GM18517 (cell line): ENCODE measurements at regions not wholly inside any gene's neighbourhood (a gene's known extent, or its start where the extent isn't known, plus 50 kb on each side); places are given as distances from the start of the nearest gene placed in this dataset.
A peak's percentile ranks its signal among the peaks of the same experiment; 100 is the strongest.

Source experiments
- ATAC-seq: cut with Tn5 transposase; IDR thresholded peaks from one replicate; pipeline ENCODE4 v1.9.1; 2021; ENCODE audit warnings: mild to moderate bottlenecking, moderate library complexity; ENCODE audit not compliant: unreplicated experiment

DNA sequence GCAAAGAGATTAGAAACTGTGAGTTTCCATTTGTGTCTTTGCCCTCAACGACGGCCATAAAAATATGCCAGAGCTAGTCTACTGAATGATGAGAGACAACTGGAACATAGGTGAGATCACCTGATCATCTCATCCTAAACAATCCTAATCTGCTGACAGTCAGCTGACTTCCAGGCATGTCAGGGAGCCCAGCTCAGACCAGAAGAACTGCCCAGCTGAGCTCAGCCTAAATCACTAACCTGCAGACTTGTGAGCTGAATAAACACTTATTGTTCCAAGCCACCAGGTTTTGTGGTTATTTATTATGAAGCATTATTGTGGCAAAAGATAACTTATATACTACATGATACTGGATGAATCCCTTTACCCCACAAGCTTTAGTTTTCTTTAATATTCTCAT lies 118.9 kb upstream of the PLEKHG7 start:
- ATAC-seq = no peak

DNA sequence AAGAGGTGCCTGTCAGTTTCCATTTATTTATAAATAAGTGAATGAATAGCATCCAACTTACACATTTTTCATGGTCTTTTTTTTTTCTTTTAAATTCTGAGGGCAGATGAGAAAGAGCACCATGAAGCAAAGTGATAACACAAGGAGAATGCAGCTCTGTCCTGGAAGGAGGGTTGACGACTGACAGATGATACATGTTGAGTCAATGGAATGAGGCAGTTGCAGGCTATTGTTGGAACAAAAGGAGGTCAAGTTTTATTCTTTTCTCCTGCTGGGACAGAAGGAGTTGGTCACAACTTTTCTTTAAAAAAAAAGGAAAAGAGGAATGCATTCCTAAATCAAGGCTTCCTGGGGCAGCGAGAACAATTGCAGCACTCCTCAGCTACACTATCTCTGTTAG lies 119.9 kb upstream of the PLEKHG7 start:
- no peak for ATAC-seq

DNA sequence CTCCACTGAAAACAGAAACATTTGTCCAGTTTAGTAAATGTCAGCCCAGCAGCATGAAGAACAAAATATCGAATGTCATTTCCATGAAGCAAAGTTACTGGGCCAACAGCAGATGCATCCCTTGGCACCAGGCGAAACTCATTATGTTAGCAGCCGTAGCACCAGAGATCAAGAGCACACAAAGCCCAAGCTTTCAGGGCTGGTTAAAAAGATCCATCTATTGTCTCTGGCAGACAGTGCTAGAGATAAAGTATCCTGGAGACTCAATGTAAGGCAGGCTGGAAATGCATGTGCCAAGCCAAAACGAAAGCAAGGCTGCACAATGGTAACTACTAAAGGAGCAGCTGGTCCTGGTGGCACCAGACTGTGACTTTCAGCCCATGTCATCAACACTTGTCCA lies 120.3 kb upstream of the PLEKHG7 start:
- no peak for ATAC-seq

DNA sequence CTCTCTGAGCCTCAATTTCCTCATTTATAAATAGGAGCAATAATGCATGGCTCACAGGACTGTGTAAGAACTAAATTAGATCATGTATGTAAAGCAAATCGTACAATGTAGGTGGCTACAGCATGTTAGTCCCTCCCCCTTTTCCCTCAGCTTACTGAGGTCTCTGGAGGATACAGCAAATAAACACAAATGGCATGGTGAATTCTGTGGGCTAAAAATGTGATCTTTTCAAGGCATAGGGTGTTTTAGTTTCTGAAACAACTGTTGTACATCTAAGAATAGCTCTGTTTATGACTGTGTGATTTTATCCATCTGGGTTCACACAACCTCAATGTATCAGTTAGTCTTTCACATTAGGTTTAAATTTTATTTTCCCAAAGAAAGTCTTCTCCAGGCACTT lies 121.2 kb upstream of the PLEKHG7 start:
- no peak for ATAC-seq

DNA sequence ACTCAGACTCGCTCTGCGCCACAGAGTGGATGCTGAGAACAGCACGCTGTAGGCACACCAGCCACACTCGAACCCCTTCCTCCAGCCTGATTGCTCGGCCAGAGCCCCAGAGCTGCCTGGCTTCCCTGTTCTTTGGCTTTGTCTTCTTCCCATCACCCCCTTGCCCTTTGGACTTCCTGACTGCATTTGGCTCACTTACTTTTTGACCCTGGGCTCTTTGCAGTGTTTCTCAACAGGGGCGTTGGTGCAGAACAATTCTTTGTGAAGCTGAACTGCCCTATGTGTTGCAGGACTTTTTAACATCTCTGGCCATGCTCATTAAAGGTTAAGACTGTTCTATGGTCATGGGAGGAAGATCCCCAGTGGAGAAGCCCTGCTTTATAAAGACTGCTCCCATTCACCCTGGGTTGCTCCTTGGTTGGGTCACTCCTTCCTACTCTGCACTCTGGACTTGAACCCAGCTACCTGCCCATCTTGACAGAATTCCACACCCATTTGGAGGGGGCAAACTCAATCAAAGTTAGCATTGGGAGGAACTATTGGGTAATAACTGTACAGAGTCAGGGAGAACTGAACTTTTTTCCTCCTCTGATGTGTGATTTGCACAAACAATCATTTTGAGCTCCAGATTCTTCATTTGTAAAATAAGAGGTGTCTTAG lies 127.7 kb upstream of the PLEKHG7 start:
- ATAC-seq = no peak

DNA sequence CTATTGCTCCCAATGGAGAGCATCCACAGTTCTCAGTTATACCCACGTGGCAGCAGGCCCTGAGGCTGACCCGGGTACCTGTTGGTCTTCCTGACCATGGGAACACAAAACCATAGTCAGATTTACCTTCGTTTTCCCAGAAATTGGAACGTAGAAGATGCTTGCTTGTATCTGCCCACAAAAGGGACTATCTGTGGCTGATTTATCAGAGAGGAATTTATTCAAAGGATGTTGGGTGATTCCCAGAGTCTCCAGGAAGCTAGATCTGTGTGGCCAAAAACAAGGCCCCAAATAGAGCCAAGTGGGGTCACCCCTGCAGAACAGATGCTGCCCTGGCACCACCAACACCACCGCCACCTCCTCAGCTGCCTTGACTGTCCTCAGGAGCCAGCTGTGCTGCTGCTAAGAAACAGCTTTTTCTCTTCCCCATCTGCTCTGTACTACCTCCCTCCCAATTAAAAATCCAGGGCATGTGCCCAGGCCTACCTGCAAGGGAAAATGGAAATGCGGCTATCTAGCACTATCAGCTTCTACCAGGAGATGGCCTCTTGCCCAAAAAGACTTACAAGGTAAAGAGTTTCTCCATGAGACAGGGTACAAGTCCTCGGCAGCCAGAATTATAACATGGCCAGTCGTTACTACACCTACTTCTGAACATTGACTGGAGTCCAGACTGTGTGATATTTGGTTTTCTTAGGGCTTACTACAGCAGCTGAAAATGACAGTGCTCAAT lies 128.6 kb upstream of the PLEKHG7 start:
- ATAC-seq = no peak

DNA sequence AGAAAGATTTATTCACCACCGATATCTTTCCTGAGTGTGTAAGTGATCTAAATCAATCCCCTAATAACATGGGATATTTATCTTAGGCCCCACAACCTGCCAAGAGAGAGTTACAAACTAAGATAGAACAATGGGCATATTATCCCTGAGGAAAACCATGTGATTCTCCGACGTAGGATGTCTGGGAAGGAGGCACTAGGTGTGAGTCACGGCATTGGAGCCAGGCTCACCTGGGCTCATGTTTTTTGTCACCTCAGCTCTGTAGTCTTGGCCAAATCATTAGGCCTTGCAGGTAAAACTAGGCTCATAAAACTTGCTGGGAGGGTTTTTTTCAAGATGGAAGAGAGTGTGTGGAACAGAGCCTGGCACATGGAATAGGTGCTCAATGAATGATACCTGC lies 129.7 kb upstream of the PLEKHG7 start:
- ATAC-seq = no peak

DNA sequence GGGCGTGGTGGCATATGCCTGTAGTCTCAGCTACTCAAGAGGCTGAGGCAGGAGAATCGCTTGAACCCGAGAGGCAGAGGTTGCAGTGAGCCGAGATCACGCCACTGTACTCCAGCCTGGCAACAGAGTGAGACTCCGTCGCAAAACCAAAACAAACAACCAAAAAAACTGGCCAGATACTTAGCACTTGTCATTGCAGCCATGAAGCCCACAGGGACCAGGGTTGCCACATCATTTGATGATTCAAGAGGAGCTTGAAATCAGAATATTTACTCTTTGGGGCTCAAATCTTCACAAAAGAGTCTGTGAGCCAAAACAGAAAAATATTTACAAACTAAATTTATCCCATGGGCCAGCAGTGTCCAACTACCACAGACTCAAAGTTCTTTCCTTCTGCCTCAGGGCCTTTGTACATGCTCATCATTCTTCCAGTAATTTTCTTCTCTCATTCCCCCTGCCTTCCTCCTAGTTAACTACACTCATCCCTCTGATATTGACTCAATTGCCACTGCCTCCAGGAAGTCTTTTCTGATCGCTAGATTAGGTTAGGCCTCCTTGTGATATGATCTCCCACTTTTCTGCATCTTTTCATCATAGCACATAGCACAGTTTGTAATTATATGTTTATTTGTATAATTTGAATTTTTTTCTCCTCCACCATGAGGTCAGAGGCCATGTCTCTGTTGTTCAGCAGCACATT lies 130.8 kb upstream of the PLEKHG7 start:
- ATAC-seq = no peak

DNA sequence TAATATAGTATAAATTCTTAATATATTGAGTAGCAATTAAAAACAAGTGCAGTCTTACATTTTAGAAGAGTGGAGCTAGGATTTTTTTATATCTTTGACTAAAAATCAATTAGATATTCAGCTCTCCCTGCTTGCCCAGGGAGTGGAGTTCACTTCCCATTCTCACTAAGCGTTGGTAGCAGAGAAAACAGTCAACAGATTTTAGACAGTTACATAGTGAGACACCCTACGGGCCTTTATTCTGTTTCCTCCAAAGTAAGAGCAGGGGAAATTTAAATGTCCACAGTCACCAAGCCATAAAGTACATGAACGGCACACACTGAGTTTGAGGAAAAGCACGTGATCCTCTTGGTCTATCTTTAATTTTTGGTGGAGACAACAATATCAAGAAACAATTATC lies 131.6 kb upstream of the PLEKHG7 start:
- ATAC-seq = no peak

DNA sequence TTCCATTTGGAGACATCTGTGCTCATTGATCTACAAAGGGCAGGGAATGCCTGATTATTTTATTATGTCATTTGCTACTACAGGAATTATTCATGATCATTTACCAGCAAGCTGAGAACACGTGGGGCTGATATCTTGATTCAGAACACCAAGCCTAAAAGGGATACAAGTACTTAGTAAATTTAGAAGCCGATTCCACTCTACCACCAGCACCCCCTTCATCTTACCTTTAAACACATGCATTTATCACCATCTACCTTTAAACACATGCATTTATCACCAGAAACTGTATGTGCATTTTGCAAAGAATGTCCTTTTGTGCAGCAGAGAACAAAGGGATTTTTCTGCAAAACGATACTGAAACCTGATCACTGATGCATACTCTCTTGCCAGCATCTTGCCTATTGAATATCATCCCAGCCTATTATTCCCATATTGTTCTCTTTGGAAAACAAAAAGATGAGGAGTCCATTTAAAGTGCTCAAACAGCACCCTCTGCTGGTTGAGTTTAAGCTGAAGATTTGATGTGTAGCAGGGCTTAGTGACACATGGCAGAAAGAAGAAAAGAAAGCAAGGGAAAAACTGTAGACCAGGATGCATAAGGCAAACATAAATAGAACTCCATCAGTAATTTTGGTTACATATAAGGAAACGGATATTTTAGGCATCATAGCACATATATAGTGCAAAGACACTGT lies 132.6 kb upstream of the PLEKHG7 start:
- peak; percentile 90 for ATAC-seq

DNA sequence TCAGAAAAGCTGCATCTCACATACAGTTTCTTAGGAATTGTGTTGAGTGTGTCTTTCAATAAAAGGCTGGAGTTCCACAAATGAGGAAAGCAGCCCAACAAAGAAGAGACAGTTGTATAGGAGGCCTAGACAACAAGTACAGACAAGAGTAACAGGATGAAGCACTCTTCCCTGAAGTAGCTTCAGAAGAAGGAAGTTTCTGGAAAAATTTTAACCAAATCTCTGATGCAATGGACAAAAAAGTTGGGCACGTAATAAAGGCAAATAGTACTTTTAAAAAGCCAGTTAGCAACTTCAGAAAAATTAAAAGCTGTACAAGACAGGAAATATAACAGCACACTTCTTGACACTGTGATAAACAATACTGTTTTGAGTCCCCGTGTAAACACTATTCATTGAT lies 134.1 kb upstream of the PLEKHG7 start:
- no peak for ATAC-seq

DNA sequence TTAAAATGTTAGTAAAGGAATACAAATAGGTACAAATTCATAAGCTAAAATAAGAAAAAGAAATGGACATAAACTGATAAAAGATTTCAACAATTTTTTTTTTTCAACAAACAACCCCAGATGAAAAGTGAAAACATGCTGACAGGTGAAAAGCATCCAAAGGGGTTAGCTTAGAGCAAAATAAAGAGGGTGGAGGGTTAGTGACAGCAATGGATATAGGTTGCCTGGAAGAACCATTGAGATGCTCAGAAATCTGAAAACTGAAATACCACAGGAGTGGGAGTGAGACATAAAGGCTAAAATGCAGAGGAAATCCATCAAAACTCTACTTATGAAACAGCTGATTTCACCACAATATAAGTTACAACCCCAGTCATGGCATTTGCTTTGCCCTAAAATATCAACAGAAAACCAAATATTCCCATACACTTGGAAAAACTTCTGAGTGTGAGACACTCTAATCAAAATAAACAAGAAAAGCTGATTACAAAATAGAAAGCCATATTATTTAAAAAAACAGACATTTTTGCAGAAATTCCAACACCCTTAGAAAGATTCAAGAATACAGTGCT lies 136.3 kb upstream of the PLEKHG7 start:
- ATAC-seq = no peak

DNA sequence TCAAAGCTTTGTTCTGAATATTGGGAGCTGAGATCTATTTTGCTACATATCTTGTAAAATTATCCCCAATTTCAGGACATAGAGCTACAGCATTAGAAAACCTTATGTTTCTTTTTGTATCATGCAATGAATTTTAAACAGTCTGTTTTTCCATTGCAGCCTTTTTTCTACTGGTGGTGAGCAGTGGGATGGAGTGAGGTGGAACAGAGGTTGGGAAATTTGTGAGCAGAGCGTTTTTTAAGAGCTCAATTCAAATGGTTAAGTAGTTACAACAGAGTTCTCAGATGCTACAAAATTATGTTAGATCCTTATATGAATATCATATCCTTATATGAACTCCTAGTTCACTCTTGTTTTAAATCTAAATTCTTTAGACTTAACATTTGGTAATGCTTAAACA lies 139.0 kb upstream of the PLEKHG7 start:
- no peak for ATAC-seq

DNA sequence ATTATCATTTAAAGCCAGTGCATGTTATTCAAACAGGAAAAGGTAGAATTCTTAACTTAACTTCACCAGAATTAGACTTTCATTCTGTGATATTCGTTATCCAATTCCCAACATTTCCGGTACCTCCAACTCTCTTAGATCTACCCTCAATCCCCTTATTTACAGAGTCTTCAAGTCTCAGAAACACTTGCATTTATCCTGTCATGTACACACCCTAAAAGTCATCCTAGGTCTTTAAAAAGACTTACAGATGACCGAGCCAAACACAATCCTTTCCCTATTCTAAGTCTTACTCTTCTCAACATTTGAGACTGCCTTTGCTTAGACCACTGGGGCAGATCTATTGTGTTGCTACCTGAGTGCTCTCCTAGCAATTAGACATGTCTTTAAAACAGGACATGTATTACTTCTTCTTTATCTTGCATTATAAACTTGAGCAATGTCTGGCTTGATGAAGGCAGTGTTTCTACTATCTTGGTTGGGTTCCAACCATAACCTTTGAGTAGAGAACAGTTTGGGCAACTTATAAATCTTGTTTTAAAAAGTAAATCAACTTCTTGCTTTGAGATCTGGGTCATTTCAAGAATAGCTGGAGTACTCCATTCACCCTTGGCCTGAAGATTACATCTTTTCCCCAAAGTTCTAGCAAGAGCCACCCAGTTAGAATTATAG lies 140.6 kb upstream of the PLEKHG7 start:
- ATAC-seq = no peak

DNA sequence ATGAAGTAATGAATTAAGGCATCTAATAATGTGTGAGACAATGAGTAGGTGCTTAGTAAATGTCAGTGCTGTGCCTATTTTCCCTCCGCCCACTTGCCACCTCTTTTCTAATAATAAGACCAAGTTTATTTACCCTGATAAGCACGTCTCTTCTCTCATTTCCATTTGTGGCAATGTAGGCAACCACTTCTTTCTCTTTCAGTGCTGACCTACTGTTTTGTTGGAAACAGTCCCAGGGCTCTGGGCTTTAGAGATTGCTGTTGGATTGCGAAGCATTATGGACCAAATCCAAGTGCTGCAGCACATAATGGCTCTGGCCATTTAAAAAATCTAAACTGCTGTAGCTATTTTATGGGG lies 141.3 kb upstream of the PLEKHG7 start:
- ATAC-seq = peak; percentile 26

DNA sequence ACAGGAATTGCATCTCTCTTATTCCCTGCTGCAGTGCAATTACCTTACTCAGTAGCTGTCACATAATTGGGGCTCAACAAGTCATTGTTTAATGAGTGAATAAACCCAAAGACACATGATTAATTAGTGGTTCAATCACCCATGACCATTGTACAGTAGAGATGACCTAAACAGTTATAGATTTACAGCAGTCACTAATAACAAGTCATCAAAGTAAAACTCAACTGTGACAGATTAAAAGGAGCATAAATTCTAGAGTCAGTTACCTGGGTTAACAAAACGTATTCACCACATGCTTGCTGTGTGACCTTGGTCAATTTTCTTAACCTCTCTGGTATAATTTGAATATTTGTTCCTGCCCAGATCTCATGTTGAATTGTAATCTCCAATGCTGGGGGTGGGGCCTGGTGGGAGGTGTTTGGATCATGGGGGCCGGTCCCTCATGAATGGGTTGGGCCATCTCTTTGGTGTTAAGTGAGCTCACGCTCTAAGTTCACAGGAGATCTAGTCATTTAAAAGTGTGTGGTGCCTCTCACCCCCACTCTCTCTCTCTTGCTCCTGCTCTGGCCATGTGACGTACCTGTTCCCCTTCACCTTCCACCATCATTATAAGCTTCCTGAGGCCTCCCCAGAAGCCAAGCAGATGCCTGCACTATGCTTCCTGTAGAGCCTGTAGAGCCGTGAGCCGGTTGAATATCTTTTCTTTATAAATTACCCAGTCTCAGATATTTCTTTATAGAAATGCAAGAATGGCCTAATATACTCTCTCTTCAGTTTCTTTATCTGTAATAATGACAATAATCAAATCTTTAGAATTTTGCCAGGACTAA lies 141.9 kb upstream of the PLEKHG7 start:
- ATAC-seq = no peak

DNA sequence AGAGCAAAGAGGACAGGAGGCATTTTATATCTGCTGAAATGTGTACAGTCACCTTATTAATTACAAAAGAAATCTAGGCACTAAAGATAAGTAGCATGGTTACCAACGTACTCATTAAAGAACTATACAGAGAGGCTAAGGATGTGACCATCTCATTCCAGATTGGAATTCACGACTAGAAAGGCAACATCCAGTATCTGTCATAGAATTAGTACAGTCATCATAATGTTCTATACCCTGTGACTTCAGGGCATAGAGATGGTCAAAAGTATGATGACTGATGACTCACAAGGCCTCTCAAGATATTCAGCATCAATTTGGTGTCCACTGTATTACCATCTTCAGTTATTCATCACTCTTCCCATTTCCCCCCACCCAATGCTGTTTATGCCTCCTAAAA lies 144.0 kb upstream of the PLEKHG7 start:
- no peak for ATAC-seq

DNA sequence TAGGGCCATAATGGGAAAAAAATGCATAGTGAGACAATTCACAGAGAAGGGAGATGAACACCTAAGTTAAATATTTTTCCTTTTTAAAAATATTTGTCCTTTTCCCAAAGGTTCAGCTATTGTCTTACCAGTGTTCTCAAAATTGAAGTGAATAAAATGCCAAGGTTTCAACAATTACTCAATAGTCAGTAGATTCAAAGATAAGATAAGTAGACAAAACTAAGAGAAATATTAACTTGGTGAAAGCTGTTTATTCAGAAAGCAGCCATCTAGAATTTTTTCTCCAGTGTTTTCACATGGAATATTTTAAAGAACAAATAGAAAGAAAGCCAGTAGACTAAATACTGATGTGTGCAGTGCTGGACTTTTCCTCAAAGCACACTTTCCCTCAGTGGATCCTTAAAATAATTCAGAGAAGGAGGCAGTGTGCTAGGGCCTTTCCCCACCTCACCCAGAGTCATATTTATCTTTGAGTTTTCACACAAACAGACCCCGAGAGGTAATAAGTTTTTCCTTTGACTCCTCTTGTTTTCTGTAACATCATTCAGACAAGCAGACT lies 144.5 kb upstream of the PLEKHG7 start:
- ATAC-seq = no peak

DNA sequence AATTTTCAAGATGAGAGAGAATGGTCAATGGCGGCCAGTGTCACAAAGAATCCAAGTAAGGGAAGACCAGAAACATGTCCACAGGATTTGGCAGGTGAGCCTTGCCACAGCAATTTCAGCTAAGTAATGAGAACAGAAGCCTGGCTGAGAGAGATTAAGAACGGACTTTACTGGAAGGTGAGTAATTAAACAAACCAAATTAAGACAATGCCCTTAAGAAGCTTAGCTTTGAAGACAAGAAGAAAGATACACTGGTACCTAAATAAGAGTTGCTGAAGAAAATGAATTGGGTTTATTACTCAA lies 145.4 kb upstream of the PLEKHG7 start:
- no peak for ATAC-seq
